NCI-H128 (cell line): ENCODE measurements at regions not wholly inside any gene's neighbourhood (a gene's known extent, or its start where the extent isn't known, plus 50 kb on each side); places are given as distances from the start of the nearest gene placed in this dataset.

Source experiments
- DNase-seq: peaks from one replicate; lab custom pipeline; 2025; ENCODE audit not compliant: unreplicated experiment; lab: John Stamatoyannopoulos, UW

- DNase-seq: no peak
These were observed 330.7 kb downstream of the NUF2 start for GRCh38 chr1:163652441-163652840.

DNA sequence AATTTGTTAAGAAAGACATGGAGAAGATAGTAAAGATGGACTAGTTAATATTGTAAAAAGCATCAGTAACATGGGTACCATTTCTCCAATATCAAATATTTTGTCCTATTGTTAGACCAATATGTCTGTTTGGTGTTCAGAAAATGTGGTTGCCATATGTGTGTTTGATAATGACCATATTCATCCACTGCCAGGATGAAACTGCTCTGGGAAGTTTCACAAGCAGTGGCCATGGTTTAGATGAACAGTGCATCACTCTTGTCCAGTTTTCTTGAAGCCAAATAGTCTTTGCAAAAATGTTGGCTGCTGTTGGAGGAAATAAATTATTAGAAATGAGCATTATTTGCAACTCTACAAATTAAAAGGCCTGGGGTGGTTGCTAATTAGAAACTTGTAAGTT is 333.8 kb downstream of the NUF2 start:
- no peak for DNase-seq

DNA sequence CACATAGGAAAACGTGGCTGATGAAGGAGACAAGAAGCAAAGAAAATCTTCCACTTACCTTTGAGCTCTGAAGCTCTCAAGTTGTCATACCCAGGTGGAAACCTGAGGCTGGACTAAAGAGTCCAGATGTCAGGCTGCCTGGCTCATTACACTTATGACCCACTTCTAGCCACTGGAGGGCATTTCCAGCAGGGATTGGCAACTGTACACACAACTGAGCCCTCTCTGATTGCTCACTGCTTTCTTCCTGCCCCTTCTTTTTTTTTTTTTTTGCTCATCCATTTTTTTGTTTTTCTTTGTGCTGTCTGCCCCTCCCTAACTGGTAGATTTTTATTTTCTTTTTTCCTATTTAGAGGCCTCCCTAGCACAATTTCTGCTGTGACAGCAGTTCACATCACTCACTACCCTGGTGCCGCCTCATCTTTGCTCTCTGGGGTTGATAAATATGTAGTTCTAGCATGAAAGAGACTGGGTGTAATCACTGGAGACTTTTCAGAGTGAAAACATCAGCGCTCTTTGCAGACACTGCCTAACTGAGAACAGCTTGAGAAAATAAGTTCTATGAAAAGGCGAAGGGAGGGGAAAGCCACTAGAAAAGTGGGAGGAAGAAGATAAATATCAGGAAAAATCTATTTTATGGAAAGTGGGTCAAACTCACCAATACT is 334.5 kb downstream of the NUF2 start:
- DNase-seq: peak; percentile 44

GRCh38 chr1:163657719-163658118 is 336.0 kb downstream of the NUF2 start:
- no peak for DNase-seq

- DNase-seq: no peak
These were observed 339.6 kb downstream of the NUF2 start for GRCh38 chr1:163661391-163661790.

- DNase-seq: no peak
These were observed 343.0 kb downstream of the NUF2 start for GRCh38 chr1:163664671-163665335.

GRCh38 chr1:163668472-163668871 is 346.7 kb downstream of the NUF2 start:
- no peak for DNase-seq

DNA sequence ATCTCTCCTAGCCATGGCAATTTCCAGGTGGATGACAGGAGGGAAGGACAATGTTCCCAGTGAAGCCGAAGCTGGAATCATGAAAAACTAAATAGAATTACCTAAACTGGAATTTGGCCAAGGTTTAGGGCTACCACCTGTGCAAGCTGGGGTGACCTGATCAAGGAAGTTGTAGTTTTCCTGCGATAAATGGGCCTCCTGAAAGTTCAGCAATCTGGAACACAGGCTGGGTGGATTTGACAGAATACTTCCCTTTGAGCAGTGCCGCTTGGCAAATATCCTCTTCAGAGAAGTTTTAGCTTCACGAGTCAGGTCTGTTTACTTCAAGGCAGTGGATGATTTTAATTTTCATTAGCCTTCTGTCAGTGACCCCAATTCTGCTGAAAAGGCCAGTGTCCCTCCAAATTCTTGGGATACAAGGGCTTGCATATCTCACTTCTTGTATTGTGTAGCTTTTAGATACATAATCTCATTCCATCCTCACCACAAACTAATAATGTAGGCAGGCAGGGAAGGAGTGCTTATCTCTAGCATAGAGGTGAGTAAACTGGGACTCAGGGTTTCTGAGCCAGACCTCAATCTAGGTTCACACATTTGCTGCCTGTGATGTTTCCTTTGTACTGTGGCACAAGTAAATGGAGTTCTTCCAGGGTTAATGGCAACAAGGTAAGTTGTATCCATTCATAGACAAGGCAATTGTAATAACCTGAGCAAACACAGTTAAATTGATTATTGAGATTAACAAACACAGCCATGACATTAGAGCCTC is 349.4 kb downstream of the NUF2 start:
- DNase-seq: no peak

DNA sequence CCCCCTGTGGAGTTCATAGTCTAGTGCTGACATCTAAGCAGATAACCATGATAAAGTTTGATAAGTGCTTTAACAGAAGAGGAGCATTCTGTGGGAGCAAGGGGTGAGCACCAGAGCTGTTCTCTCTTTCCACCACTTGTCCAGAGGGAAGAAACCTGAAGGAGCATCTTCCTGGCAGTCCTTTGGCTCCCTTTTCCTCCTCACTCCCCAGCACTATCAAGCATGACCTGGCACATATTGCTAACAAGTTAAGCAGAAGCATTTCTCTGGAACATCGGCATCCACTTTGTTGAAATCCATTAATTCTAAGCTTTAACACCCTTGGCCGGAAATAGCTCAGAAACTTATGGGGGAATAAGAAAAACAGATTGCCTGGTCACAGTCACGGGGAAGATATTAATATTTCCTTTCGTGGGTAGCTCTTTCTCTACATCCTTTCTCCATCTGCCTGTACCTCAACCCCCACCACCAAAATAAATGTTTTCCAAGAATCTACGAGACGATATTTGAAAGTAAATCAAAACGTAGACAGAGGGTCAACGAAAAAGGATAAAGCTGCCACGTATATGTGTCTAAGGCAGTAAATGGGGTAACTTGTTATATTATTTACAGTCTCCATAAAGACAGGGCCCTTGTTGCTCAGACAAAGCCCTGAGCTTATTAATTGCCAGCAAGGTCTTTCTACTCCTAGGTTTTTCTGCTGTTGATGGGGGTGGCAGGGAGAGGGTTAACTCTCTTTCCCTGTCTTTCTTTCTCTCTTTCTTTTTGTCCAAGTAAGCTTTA is 351.4 kb downstream of the NUF2 start:
- no peak for DNase-seq

- no peak for DNase-seq
These were observed 352.0 kb downstream of the NUF2 start for GRCh38 chr1:163673759-163674151.

DNA sequence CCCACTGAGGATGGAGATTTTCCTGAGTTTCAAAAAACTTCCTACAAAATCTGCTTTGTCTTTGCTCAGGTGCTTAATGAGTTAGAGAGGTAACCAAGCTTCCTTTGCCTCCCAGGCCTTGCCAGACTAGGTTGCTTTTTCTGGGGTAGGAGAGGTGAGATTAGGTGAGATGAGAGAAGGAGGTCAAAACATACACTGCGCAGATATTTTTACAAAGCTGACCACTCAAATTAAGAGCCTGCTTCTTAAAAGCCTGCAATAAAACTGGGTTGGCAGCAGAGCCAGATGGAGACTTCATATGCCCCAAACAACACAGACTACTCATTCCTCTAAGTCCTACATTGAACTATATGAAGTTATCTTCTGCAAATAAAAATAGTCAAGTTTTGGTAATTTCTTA is 352.5 kb downstream of the NUF2 start:
- DNase-seq: no peak

GRCh38 chr1:163684785-163685184 is 363.0 kb downstream of the NUF2 start:
- DNase-seq: no peak

DNA sequence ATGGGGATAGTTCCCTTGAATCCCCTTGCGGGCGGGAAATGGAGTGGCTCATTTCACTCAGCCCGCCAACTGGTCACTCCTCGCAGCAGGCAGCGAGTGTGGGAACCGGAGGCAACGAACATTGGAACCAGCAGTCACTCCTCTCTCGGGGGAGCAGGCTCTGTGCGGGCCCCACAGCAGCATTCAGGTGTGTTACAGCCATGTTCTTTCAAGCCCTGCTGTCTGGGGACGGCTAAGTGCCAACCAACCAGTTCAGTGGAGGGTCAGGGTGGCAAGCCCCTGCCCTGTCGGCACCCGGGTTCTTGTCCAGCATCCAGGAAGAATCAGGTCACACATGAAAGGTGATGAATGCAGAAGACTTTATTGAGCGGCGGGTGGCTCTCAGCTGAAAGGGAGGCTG is 370.5 kb downstream of the NUF2 start:
- DNase-seq: no peak

- no peak for DNase-seq
These were observed 375.4 kb downstream of the NUF2 start for GRCh38 chr1:163697137-163697536.

GRCh38 chr1:163701783-163702374 is 380.1 kb downstream of the NUF2 start:
- no peak for DNase-seq

DNA sequence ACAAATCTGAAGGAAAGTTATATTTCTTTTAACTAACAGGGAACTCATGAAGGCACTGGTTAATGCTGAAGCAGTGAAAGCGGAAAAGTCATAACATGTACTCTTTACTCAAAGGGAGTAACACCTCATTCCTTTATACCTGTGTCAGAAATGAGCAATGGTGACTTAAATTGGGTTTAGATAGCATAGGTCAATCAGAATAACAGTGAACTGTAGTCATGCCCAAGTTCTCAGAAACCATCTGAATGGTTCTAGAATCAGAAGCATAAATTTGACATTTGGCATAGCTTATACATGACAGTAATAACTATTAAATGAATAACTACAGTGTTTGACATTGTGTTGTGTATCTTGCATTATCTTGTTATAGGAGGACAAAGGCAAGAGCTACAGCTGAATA is 382.0 kb downstream of the NUF2 start:
- DNase-seq: no peak

GRCh38 chr1:163706915-163707314 is 385.2 kb downstream of the NUF2 start:
- no peak for DNase-seq

DNA sequence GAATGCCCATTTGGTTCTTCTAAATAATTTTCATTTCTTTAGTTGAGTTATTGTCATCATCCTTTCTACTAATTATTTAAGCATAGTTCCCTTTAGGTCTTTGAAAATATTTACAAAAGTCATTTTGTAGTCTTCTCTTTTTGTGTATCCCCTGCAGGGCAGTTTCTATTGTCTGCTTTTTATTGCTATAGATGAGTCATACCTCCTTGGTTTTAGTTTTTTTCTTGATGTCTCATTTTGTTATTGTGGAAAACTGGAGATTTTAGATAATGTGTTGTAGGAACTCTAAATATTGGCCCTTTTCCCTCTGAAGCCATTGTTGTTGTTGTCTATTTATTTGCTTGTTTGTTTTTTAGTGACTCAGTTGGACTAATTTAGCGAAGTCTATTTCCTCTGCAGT is 387.9 kb downstream of the NUF2 start:
- no peak for DNase-seq

- DNase-seq: no peak
These were observed 390.6 kb downstream of the NUF2 start for GRCh38 chr1:163712321-163712720.

DNA sequence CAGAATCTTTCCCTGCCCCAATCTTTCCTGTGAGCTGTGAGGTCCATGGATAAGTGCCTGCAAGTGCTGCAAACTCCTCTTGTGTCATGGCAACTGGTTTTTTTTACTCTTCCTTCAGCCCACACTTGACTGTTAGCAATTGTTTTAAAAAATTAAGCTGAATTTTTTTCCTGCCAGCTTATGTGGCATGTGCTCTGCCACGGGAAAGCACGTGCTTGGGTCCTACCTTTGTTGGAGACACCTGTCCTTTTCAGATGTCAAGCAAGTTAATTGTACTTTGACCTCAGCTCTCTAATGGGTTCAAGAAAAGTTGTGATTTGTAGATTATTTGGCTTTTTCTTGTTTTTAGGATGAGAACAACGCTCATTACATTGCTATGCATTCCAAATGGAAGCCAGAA is 398.5 kb downstream of the NUF2 start:
- no peak for DNase-seq

- no peak for DNase-seq
These were observed 403.8 kb downstream of the NUF2 start for GRCh38 chr1:163725551-163725950.
